ENCODE measurements at regions not wholly inside any gene's neighbourhood (a gene's known extent, or its start where the extent isn't known, plus 50 kb on each side); places are given as distances from the start of the nearest gene placed in this dataset.

DNA sequence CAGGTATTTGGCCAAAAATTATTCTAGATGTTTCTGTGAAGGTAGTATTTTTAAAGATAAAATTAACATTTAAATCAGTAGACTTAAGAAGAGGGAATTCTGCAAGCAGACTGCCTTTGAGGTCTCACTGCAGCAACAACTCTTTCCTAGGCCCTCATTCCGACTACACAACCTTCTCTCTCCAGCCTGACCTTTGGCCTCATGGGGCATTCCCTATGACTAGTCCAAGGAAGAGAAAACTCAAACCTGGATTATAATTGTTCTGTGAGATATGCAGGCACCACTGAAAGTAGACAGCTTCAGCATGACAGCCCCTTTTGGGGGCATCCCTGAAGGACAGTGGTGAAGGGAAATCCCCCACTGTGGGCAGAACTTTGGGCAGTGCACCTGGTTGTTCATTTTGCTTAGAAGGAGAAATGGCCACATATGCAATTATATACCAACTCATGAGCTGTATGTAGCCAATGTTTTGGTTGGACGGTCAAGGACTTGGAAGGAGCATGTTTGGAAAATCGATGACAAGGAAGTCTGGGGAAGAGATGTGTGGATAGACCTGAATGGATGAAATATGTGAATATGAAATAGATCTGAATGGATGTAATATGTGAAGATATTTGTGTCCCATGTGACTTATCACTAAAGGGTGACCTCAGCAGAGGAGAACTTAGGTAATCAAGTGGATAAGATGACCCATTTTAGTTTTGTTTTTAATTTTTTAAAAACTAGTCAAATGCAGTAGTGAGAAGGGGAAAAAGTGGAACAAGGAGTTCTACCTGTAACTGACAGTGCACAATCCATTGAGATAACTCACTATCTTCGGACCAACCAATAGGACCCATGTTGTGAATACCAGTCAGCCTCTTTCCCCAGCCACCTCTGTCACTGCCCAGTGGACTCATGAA, 233.3 kb upstream of the FOXN3 start:
- no peak for DNase-seq (ENCODE audit: low read depth)
- no peak overlapping the region for H3K4me3 ChIP-seq (ENCODE audit: low read depth, low read length)
- TF ChIP-seq, protein P1, sequence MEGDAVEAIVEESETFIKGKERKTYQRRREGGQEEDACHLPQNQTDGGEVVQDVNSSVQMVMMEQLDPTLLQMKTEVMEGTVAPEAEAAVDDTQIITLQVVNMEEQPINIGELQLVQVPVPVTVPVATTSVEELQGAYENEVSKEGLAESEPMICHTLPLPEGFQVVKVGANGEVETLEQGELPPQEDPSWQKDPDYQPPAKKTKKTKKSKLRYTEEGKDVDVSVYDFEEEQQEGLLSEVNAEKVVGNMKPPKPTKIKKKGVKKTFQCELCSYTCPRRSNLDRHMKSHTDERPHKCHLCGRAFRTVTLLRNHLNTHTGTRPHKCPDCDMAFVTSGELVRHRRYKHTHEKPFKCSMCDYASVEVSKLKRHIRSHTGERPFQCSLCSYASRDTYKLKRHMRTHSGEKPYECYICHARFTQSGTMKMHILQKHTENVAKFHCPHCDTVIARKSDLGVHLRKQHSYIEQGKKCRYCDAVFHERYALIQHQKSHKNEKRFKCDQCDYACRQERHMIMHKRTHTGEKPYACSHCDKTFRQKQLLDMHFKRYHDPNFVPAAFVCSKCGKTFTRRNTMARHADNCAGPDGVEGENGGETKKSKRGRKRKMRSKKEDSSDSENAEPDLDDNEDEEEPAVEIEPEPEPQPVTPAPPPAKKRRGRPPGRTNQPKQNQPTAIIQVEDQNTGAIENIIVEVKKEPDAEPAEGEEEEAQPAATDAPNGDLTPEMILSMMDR (IDR thresholded peaks at IDR 0.05; ENCODE audit: low read depth, low read length, missing control alignments): no peak

DNA sequence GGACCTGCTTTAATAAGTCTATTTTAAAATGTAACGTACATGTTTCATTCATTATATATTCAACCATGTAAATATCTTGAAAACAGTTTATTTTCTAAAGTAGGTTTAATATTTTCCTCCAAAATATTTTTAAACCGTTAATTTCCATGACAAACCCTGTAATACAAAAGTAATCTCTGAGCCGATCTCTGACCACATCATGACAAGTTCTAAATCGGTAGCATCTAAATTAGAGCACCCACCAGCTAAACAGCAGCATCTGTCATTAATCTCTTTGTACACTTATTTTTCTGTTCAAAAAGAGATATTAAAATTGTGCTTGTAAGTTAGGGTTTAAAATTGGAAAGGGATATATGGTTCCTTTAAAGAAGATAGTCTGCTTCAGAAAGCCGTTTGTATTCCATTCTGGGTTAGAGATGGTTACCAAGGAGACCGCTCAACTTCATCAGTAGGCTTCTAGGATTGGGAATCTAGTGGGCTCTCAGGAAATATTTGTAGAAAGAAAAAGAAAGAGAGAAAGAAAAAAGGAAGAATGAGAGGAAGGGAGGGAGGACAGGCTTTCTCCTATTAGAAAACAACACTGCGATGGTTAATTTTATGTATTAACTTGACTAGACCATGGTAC, 232.5 kb upstream of the FOXN3 start:
- H3K4me3 ChIP-seq (ENCODE audit: low read depth, low read length): no peak overlapping the region
- TF ChIP-seq, protein P1 (IDR thresholded peaks at IDR 0.05; ENCODE audit: low read depth, low read length, missing control alignments): no peak
- DNase-seq (ENCODE audit: low read depth): no peak

DNA sequence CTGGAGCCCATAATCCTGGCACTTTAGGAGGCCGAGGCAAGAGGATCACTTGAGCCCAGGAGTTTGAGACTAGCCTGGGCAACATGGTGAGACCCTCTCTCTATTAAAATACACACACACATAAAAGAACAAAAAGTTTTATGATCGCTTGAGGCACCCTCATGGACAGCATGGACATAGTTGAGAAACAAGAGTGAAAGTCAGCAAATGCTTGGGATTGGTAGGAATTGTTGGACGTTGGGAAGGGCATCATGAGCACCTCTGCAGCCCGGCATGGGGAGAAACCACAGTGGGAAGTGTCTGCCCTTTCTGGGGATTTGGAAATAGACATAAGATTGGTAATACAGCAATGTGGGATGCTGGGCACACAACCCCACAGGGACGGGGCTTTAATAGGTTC, 231.9 kb upstream of the FOXN3 start:
- no peak overlapping the region for H3K4me3 ChIP-seq (ENCODE audit: low read depth, low read length)
- TF ChIP-seq, protein P1 (IDR thresholded peaks at IDR 0.05; ENCODE audit: low read depth, low read length, missing control alignments): no peak
- DNase-seq (ENCODE audit: low read depth): no peak

DNA sequence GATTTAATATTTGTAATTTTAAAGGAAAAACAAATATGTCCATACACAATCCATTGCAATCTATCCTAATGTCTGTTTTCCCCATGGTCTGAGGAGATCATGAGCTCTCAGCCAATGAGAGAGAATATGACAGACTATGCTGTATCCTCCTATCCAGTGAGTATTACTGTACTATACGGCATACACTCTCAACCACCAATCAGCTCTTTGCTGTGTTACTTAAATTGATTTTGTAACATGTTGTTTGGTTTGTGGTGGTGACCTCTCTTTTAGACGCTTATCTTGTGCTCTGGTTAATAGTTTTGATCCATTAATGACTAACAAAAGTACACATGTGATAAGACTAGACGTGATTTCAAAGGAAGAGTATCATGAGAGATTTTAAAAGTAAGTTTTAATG, 231.5 kb upstream of the FOXN3 start:
- DNase-seq (ENCODE audit: low read depth): no peak
- H3K4me3 ChIP-seq (ENCODE audit: low read depth, low read length): no peak overlapping the region
- TF ChIP-seq, protein P1 (IDR thresholded peaks at IDR 0.05; ENCODE audit: low read depth, low read length, missing control alignments): no peak

DNA sequence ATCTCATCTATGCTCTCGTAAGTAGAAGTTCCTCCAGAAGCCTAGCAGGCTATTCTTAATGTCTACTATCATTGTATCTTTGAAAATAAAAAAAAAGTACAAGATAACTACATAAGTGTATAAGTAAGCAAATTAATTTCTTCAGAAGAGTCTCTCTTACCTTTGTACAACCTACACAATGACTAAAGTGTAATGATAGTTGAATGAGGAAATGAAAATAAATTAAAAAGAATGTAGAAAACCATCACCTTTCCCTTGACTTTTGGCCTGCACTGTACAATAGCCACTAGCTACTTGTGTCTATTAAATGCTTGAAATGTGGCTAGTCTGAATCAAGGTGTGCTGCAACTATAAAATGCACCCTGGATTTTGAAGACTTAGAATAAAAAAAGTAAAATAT, 229.9 kb upstream of the FOXN3 start:
- TF ChIP-seq, protein P1 (IDR thresholded peaks at IDR 0.05; ENCODE audit: low read depth, low read length, missing control alignments): no peak
- no peak overlapping the region for H3K4me3 ChIP-seq (ENCODE audit: low read depth, low read length)
- no peak for DNase-seq (ENCODE audit: low read depth)

DNA sequence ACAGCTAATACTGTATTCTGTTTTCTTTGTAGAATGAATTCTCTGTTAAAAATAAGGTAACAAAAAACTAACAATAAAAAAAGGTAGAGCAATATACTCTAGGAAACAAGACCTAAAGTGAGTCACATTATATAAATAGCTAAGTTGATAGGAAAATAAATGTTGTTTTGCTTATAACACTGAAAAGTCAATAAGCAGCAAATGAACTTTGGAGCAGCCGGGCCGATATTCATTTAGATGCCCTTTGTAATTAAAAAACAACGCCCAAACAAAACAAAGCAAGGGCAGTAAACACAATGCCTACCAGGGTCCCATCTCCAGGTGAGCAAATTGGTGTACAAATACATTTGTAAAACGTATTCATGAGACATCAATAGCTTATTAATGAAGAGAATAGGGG, 227.6 kb upstream of the FOXN3 start:
- H3K4me3 ChIP-seq (ENCODE audit: low read depth, low read length): no peak overlapping the region
- no peak for DNase-seq (ENCODE audit: low read depth)
- TF ChIP-seq, protein P1 (IDR thresholded peaks at IDR 0.05; ENCODE audit: low read depth, low read length, missing control alignments): no peak

Measured in GM12864 (cell line).